HCT116 (cell line): ENCODE measurements at regions not wholly inside any gene's neighbourhood (a gene's known extent, or its start where the extent isn't known, plus 50 kb on each side); places are given as distances from the start of the nearest gene placed in this dataset.

Source experiments
- ATAC-seq: fragments of 200-7000 bp; cut with Tn5 transposase; 2 replicates; pipeline ENCODE4 v1.9.1; 2020; ENCODE audit warnings: mild to moderate bottlenecking, moderate library complexity
- BruUV-seq: library from RNA; stranded (reverse); fragments of 400-500 nt; replicated peaks from 2 replicates; lab custom pipeline; 2021; lab: Mats Ljungman, UMichigan
- CTCF ChIA-PET: fragments of 300-600 bp; sonication (Branson Sonifier 250); formaldehyde crosslinking; loops from one replicate; lab custom pipeline; 2021; ENCODE audit warnings: antibody characterized with exemption; lab: Charles Lee
- POLR2A ChIA-PET: fragments of 300-600, 350-600 bp; sonication (Branson Sonifier 250); formaldehyde crosslinking; loops from one replicate; lab custom pipeline; 2021; ENCODE audit warnings: antibody characterized with exemption; lab: Charles Lee
- RAD21 ChIA-PET, 2 experiments: fragments of 300-600 bp; sonication (Branson Sonifier 250); formaldehyde crosslinking; loops; one replicate each; lab custom pipeline; 2023; ENCODE audit warnings: low total read pairs in 2 of 2; ENCODE audit not compliant: uncharacterized antibody in 2 of 2, unreplicated experiment in 2 of 2, low non-redundant PET in 1 of 2; lab: Charles Lee
- DNase-seq: peaks from one replicate; pipeline ENCODE4 v3.0.0-alpha.2; 2010; ENCODE audit warnings: low read depth, low spot score
- H2AFZ ChIP-seq: fragments of 200-600 bp; shearing (Covaris generic), sonication (generic); 2 replicates; pipeline ENCODE4 v1.6.1; 2017; ENCODE audit warnings: low read depth, mixed run types, mixed read lengths, antibody characterized with exemption, low read length; ENCODE audit not compliant: poor library complexity, severe bottlenecking
- H3K27ac ChIP-seq: 2 replicates; pipeline ENCODE4 v1.5.1; 2012; ENCODE audit warnings: low read depth, low read length
- H3K27me3 ChIP-seq: fragments of 200-600 bp; sonication (generic); 2 replicates; pipeline ENCODE4 v1.6.1; 2016; ENCODE audit warnings: mixed run types, low read length, mixed read lengths; ENCODE audit not compliant: insufficient read depth
- H3K36me3 ChIP-seq, 2 experiments: fragments of 200-500 bp in 1 of 2; fragments of 200-600 bp in 1 of 2; sonication (Bioruptor generic) in 1 of 2; sonication (generic) in 1 of 2; 2 replicates each; pipeline versions ENCODE4 v1.5.1 to v1.6.1; 2014 to 2016; ENCODE audit warnings: low read length in 2 of 2, inconsistent platforms in 1 of 2, mixed read lengths in 1 of 2, mixed run types in 1 of 2; ENCODE audit not compliant: insufficient read depth in 2 of 2, control insufficient read depth in 1 of 2
- H3K4me1 ChIP-seq, 2 experiments: fragments of 200-600 bp in 1 of 2; sonication (generic) in 1 of 2; 2 replicates each; pipeline versions ENCODE4 v1.5.1 to v1.6.1; 2012 to 2017; ENCODE audit warnings: low read length in 2 of 2, inconsistent platforms in 1 of 2, mild to moderate bottlenecking in 1 of 2, mixed read lengths in 1 of 2, mixed run types in 1 of 2, moderate library complexity in 1 of 2; ENCODE audit not compliant: insufficient read depth in 2 of 2, control insufficient read depth in 1 of 2
- H3K4me2 ChIP-seq: fragments of 200-600 bp; sonication (generic); 2 replicates; pipeline ENCODE4 v1.6.1; 2017; ENCODE audit warnings: mixed run types, low read length, mixed read lengths
- H3K4me3 ChIP-seq, 2 experiments: fragments of 200-600 bp in 1 of 2; sonication (generic) in 1 of 2; replicated peaks in 1 of 2; 2 replicates each; pipeline ENCODE4 v1.5.1; 2011 to 2016; ENCODE audit warnings: low read length in 2 of 2, control low read depth in 1 of 2, low read depth in 1 of 2, mild to moderate bottlenecking in 1 of 2, mixed read lengths in 1 of 2, mixed run types in 1 of 2
- H3K79me2 ChIP-seq: fragments of 200-600 bp; sonication (generic); 2 replicates; pipeline ENCODE4 v1.6.1; 2017; ENCODE audit warnings: mild to moderate bottlenecking, mixed run types, low read length, moderate library complexity, mixed read lengths; ENCODE audit not compliant: insufficient read depth
- H3K9ac ChIP-seq: fragments of 200-600 bp; sonication (generic); 2 replicates; pipeline ENCODE4 v1.6.1; 2016; ENCODE audit warnings: low read length, mixed read lengths
- H3K9me2 ChIP-seq: fragments of 200-600 bp; sonication (generic), shearing (Covaris generic); 2 replicates; pipeline ENCODE4 v1.6.1; 2017; ENCODE audit warnings: mixed run types, mild to moderate bottlenecking, moderate library complexity; ENCODE audit not compliant: insufficient read depth
- H3K9me3 ChIP-seq, 2 experiments: fragments of 200-500 bp in 1 of 2; fragments of 200-600 bp in 1 of 2; sonication (Bioruptor generic) in 1 of 2; sonication (generic) in 1 of 2; 2 replicates each; pipeline ENCODE4 v1.6.1; 2014 to 2017; ENCODE audit warnings: low read length in 2 of 2, mixed read lengths in 2 of 2, inconsistent platforms in 1 of 2, low read depth in 1 of 2, mild to moderate bottlenecking in 1 of 2, mixed run types in 1 of 2, moderate library complexity in 1 of 2; ENCODE audit not compliant: control insufficient read depth in 1 of 2, insufficient read depth in 1 of 2
- H4K20me1 ChIP-seq: fragments of 200-600 bp; sonication (generic), shearing (Covaris generic); 2 replicates; pipeline ENCODE4 v1.6.1; 2017; ENCODE audit warnings: mixed run types, mild to moderate bottlenecking, moderate library complexity; ENCODE audit not compliant: insufficient read depth
- CBX3 ChIP-seq: IDR thresholded peaks from 2 replicates; pipeline ENCODE4 v1.6.1; 2012; ENCODE audit warnings: low read depth
- CEBPB ChIP-seq: IDR thresholded peaks from 2 replicates; pipeline ENCODE4 v1.6.1; 2012; ENCODE audit warnings: low read depth
- EGR1 ChIP-seq: IDR thresholded peaks from 2 replicates; pipeline ENCODE4 v1.6.1; 2012; ENCODE audit warnings: low read depth
- EZH2 ChIP-seq: fragments of 200-600 bp; sonication (generic); IDR thresholded peaks from 2 replicates; pipeline ENCODE4 v1.6.1; 2017; ENCODE audit warnings: antibody characterized with exemption, mixed run types
- FOSL1 ChIP-seq: IDR thresholded peaks from 2 replicates; pipeline ENCODE4 v1.6.1; 2012; ENCODE audit warnings: low read depth
- JUND ChIP-seq: IDR thresholded peaks from 2 replicates; pipeline ENCODE4 v1.6.1; 2012
- POLR2A ChIP-seq: IDR thresholded peaks from 2 replicates; pipeline ENCODE4 v1.7.0; 2011; ENCODE audit warnings: borderline replicate concordance; ENCODE audit not compliant: insufficient read depth, insufficient read length; ENCODE audit errors: extremely low read depth
- POLR2AphosphoS5 ChIP-seq: IDR thresholded peaks from 2 replicates; pipeline ENCODE4 v1.6.1; 2011; ENCODE audit warnings: mild to moderate bottlenecking, low read depth, low read length, moderate library complexity
- RAD21 ChIP-seq: IDR thresholded peaks from 2 replicates; pipeline ENCODE4 v1.6.1; 2012; ENCODE audit warnings: low read depth, mild to moderate bottlenecking
- SIN3A ChIP-seq: IDR thresholded peaks from 2 replicates; pipeline ENCODE4 v1.6.1; 2012; ENCODE audit warnings: low read depth
- SP1 ChIP-seq: IDR thresholded peaks from 2 replicates; pipeline ENCODE4 v1.6.1; 2012; ENCODE audit warnings: low read depth
- TCF7L2 ChIP-seq: IDR thresholded peaks from 2 replicates; pipeline ENCODE4 v1.7.0; 2011; ENCODE audit warnings: borderline replicate concordance, inconsistent platforms; ENCODE audit not compliant: insufficient read depth, insufficient read length; ENCODE audit errors: extremely low read depth
- YY1 ChIP-seq: IDR thresholded peaks from 2 replicates; pipeline ENCODE4 v1.6.1; 2011; ENCODE audit warnings: low read length, low read depth, moderate library complexity, mild to moderate bottlenecking; ENCODE audit not compliant: insufficient replicate concordance; ENCODE audit errors: extremely low read depth
- ZFX ChIP-seq: fragments of 450-650 bp; IDR thresholded peaks from 2 replicates; pipeline ENCODE4 v1.6.1; 2017
- ZNF274 ChIP-seq: fragments of 200-500 bp; sonication (Bioruptor generic); IDR thresholded peaks from 2 replicates; pipeline ENCODE4 v1.6.1; 2014; ENCODE audit warnings: mild to moderate bottlenecking, low read depth, low read length, inconsistent platforms
- intact Hi-C: fragments of 100-400 bp; cut with micrococcal nuclease; formaldehyde crosslinking; loops from 2 replicates; pipeline ENCODE4 v1.10.0; 2022
- TF ChIP-seq, protein P1 (sequence below), 3 experiments: fragments of 200-600 bp in 1 of 3; sonication (generic) in 1 of 3; IDR thresholded peaks in 2 of 3; conservative IDR thresholded peaks in 1 of 3; 2 replicates each; pipeline ENCODE4 v1.5.1; 2012 to 2017; ENCODE audit warnings: low read depth in 2 of 3, low read length in 2 of 3, antibody characterized with exemption in 1 of 3, borderline replicate concordance in 1 of 3, control low read depth in 1 of 3, mild to moderate bottlenecking in 1 of 3, mixed read lengths in 1 of 3, mixed run types in 1 of 3, moderate library complexity in 1 of 3; ENCODE audit not compliant: insufficient read depth in 1 of 3
- TF ChIP-seq, protein P2 (sequence below): IDR thresholded peaks from 2 replicates; pipeline ENCODE4 v1.6.1; 2012
- TF ChIP-seq, protein P3 (sequence below): IDR thresholded peaks from 2 replicates; pipeline ENCODE4 v1.6.1; 2012; ENCODE audit warnings: low read depth
- TF ChIP-seq, protein P4 (sequence below): IDR thresholded peaks from 2 replicates; pipeline ENCODE4 v1.6.1; 2011; ENCODE audit warnings: mild to moderate bottlenecking, low read length, moderate library complexity; ENCODE audit not compliant: insufficient replicate concordance; ENCODE audit errors: extremely low read depth

DNA sequence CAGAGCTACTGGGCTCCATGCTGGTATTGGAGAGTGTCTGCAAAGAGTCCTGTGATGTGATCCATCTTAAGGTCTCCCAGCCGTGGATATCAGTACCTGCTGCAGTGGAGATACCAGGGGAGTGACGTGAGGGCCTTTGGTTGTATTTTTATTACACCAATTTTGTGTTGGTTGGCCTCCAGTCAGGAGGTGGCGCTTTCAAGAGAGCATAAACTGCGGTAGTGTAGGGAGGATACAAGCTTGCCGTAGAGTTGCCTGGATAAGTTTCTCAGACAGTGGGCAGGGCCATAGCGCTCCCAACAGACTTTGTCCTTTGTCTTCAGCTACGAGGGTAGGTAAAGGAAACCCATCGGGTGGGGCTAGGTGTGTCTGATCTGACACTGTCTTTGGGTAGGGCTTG lies 113.0 kb upstream of the CEP162 start:
- no peaks in the 10 kb centered on the region for H3K36me3 ChIP-seq
- TF ChIP-seq, protein P1, sequence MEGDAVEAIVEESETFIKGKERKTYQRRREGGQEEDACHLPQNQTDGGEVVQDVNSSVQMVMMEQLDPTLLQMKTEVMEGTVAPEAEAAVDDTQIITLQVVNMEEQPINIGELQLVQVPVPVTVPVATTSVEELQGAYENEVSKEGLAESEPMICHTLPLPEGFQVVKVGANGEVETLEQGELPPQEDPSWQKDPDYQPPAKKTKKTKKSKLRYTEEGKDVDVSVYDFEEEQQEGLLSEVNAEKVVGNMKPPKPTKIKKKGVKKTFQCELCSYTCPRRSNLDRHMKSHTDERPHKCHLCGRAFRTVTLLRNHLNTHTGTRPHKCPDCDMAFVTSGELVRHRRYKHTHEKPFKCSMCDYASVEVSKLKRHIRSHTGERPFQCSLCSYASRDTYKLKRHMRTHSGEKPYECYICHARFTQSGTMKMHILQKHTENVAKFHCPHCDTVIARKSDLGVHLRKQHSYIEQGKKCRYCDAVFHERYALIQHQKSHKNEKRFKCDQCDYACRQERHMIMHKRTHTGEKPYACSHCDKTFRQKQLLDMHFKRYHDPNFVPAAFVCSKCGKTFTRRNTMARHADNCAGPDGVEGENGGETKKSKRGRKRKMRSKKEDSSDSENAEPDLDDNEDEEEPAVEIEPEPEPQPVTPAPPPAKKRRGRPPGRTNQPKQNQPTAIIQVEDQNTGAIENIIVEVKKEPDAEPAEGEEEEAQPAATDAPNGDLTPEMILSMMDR (IDR thresholded peaks at IDR 0.05 in 2 of 3, conservative IDR thresholded peaks at IDR 0.05 in 1 of 3; ENCODE audit: borderline replicate concordance in 1 of 3, insufficient read depth in 1 of 3, low read depth in 2 of 3, low read length in 2 of 3): no peak
- TF ChIP-seq CEBPB: no peak
- no peak for TF ChIP-seq RAD21
- TF ChIP-seq FOSL1: no peak
- no peak for TF ChIP-seq CBX3
- TF ChIP-seq, protein P2, sequence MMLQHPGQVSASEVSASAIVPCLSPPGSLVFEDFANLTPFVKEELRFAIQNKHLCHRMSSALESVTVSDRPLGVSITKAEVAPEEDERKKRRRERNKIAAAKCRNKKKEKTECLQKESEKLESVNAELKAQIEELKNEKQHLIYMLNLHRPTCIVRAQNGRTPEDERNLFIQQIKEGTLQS: no peak
- no peak for TF ChIP-seq SIN3A
- no peak for TF ChIP-seq TCF7L2
- TF ChIP-seq SP1: no peak
- TF ChIP-seq ZFX: no peak
- no peak for TF ChIP-seq JUND
- TF ChIP-seq YY1: no peak
- TF ChIP-seq, protein P3, sequence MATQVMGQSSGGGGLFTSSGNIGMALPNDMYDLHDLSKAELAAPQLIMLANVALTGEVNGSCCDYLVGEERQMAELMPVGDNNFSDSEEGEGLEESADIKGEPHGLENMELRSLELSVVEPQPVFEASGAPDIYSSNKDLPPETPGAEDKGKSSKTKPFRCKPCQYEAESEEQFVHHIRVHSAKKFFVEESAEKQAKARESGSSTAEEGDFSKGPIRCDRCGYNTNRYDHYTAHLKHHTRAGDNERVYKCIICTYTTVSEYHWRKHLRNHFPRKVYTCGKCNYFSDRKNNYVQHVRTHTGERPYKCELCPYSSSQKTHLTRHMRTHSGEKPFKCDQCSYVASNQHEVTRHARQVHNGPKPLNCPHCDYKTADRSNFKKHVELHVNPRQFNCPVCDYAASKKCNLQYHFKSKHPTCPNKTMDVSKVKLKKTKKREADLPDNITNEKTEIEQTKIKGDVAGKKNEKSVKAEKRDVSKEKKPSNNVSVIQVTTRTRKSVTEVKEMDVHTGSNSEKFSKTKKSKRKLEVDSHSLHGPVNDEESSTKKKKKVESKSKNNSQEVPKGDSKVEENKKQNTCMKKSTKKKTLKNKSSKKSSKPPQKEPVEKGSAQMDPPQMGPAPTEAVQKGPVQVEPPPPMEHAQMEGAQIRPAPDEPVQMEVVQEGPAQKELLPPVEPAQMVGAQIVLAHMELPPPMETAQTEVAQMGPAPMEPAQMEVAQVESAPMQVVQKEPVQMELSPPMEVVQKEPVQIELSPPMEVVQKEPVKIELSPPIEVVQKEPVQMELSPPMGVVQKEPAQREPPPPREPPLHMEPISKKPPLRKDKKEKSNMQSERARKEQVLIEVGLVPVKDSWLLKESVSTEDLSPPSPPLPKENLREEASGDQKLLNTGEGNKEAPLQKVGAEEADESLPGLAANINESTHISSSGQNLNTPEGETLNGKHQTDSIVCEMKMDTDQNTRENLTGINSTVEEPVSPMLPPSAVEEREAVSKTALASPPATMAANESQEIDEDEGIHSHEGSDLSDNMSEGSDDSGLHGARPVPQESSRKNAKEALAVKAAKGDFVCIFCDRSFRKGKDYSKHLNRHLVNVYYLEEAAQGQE: no peak
- no peak for TF ChIP-seq ZNF274
- TF ChIP-seq, protein P4, sequence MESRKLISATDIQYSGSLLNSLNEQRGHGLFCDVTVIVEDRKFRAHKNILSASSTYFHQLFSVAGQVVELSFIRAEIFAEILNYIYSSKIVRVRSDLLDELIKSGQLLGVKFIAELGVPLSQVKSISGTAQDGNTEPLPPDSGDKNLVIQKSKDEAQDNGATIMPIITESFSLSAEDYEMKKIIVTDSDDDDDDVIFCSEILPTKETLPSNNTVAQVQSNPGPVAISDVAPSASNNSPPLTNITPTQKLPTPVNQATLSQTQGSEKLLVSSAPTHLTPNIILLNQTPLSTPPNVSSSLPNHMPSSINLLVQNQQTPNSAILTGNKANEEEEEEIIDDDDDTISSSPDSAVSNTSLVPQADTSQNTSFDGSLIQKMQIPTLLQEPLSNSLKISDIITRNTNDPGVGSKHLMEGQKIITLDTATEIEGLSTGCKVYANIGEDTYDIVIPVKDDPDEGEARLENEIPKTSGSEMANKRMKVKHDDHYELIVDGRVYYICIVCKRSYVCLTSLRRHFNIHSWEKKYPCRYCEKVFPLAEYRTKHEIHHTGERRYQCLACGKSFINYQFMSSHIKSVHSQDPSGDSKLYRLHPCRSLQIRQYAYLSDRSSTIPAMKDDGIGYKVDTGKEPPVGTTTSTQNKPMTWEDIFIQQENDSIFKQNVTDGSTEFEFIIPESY: no peak
- no peak for TF ChIP-seq EZH2
- no peak for TF ChIP-seq POLR2A
- TF ChIP-seq POLR2AphosphoS5: no peak
- TF ChIP-seq EGR1: no peak

More for the DNA sequence above, 113.0 kb upstream of the CEP162 start:
- DNase-seq (no peak), ATAC-seq (peak; percentile 70)
- ChIA-PET CTCF (no interaction called here), RAD21 (no interaction called here), POLR2A (no interaction called here)
- Histone ChIP-seq H3K9me3 (no peaks in the 10 kb centered on the region), H2AFZ (no peak overlapping the region), H3K4me1 (no peaks in the 10 kb centered on the region), H3K4me2 (peak overlapping the region; percentile 47), H3K27me3 (no peaks in the 10 kb centered on the region), H4K20me1 (no peaks in the 10 kb centered on the region), H3K9ac (no peak overlapping the region), H3K27ac (no peak overlapping the region), H3K4me3 (peak overlapping the region; percentile 29 to 44), H3K9me2 (no peaks in the 10 kb centered on the region), H3K79me2 (no peaks in the 10 kb centered on the region)
- intact Hi-C loops: no loop called here
- no TSS peak for BruUV-seq
